K562 (cell line): ENCODE measurements at regions not wholly inside any gene's neighbourhood (a gene's known extent, or its start where the extent isn't known, plus 50 kb on each side); places are given as distances from the start of the nearest gene placed in this dataset.

ENCODE experiments used
- ATAC-seq: fragments of 200-7000 bp; cut with Tn5 transposase; 3 replicates; pipeline ENCODE4 v1.9.1; 2020; ENCODE audit warnings: moderate library complexity
- BruUV-seq: library from RNA; stranded (reverse); fragments of 400-500 nt; replicated peaks from 2 replicates; lab custom pipeline; 2021; lab: Mats Ljungman, UMichigan
- CTCF ChIA-PET: fragments of 300-600 bp; formaldehyde crosslinking; extraction: SDS; loops from one replicate; lab custom pipeline; 2021; ENCODE audit warnings: low intra/inter-chr PET ratio; lab: Yijun Ruan, JAX
- POLR2A ChIA-PET: fragments of 300-600, 350-650 bp; sonication (Branson Sonifier 250); formaldehyde crosslinking; extraction: SDS; loops from one replicate; lab custom pipeline; 2021; ENCODE audit warnings: antibody characterized with exemption, inconsistent platforms; lab: Yijun Ruan, JAX
- DNase-seq, 4 experiments: peaks; one replicate each; pipeline versions ENCODE4 v3.0.0 to v3.0.0-alpha.2; 2011 to 2018; ENCODE audit warnings: low spot score in 3 of 4, mixed read lengths in 3 of 4; ENCODE audit errors: extremely low read depth in 1 of 4
- FAIRE-seq: peaks from 2 replicates; lab custom pipeline; 2011; peaks lifted over from hg19 to GRCh38; lab: Jason Lieb, UNC
- H2AFZ ChIP-seq: 2 replicates; pipeline ENCODE4 v1.6.0; 2011; ENCODE audit warnings: low read depth, low read length, control low read depth, inconsistent platforms
- H3K27ac ChIP-seq: fragments of 200-600 bp; 3 replicates; pipeline ENCODE4 v1.8.0; 2011; ENCODE audit warnings: low read depth, mild to moderate bottlenecking, control low read depth, inconsistent platforms, low read length, moderate library complexity, mixed read lengths; ENCODE audit errors: extremely low read depth
- H3K27me3 ChIP-seq, 2 experiments: fragments of 300-600 bp in 1 of 2; 2 replicates in 1 of 2; 3 replicates in 1 of 2; pipeline versions ENCODE4 v1.6.0 to v1.8.0; 2011; ENCODE audit warnings: inconsistent platforms in 2 of 2, low read length in 2 of 2, mild to moderate bottlenecking in 1 of 2, mixed read lengths in 1 of 2, moderate library complexity in 1 of 2; ENCODE audit not compliant: control insufficient read depth in 2 of 2, insufficient read depth in 2 of 2
- H3K36me3 ChIP-seq: fragments of 300-600 bp; 3 replicates; pipeline ENCODE4 v1.8.0; 2011; ENCODE audit warnings: mild to moderate bottlenecking, low read length, inconsistent platforms; ENCODE audit not compliant: control insufficient read depth, insufficient read depth
- H3K4me1 ChIP-seq, 2 experiments: fragments of 200-600 bp in 1 of 2; replicated peaks in 1 of 2; 2 replicates in 1 of 2; 3 replicates in 1 of 2; pipeline versions ENCODE4 v1.5.1 to v1.8.0; 2011; ENCODE audit warnings: inconsistent platforms in 2 of 2, low read length in 2 of 2, mild to moderate bottlenecking in 1 of 2, mixed read lengths in 1 of 2, moderate library complexity in 1 of 2; ENCODE audit not compliant: control insufficient read depth in 2 of 2, insufficient read depth in 2 of 2
- H3K4me2 ChIP-seq: 2 replicates; pipeline ENCODE4 v1.6.1; 2011; ENCODE audit warnings: low read length, control low read depth, inconsistent platforms, mixed read lengths; ENCODE audit not compliant: insufficient read depth
- H3K4me3 ChIP-seq: fragments of 200-600 bp; sonication (generic), shearing (Covaris generic); 2 replicates; pipeline ENCODE4 v1.5.1; 2016; ENCODE audit warnings: control low read depth, inconsistent platforms
- H3K79me2 ChIP-seq: fragments of 200-600 bp; 3 replicates; pipeline ENCODE4 v1.8.0; 2011; ENCODE audit warnings: low read length, inconsistent platforms; ENCODE audit not compliant: control insufficient read depth, insufficient read depth
- H3K9ac ChIP-seq, 2 experiments: 2 replicates each; pipeline versions ENCODE4 v1.6.0 to v1.6.1; 2011; ENCODE audit warnings: low read depth in 2 of 2, low read length in 2 of 2, control low read depth in 1 of 2, inconsistent platforms in 1 of 2, mild to moderate bottlenecking in 1 of 2, mixed read lengths in 1 of 2; ENCODE audit not compliant: insufficient read depth in 1 of 2
- H3K9me1 ChIP-seq: one replicate; pipeline ENCODE4 v1.6.0; 2011; ENCODE audit warnings: inconsistent platforms, mild to moderate bottlenecking, low read length, moderate library complexity; ENCODE audit not compliant: control insufficient read depth, insufficient read depth
- H3K9me3 ChIP-seq: replicated peaks from 2 replicates; pipeline ENCODE4 v1.5.1; 2011; ENCODE audit warnings: low read depth, low read length, inconsistent platforms; ENCODE audit not compliant: control insufficient read depth, insufficient read depth
- H4K20me1 ChIP-seq: replicated peaks from 2 replicates; pipeline ENCODE4 v1.6.1; 2011; ENCODE audit warnings: low read length, inconsistent platforms, mixed read lengths; ENCODE audit not compliant: control insufficient read depth, insufficient read depth
- HDAC3 ChIP-seq: fragments of 450-650 bp; IDR thresholded peaks from 2 replicates; pipeline ENCODE4 v1.6.1; 2018; ENCODE audit warnings: borderline replicate concordance, mild to moderate bottlenecking, moderate library complexity; ENCODE audit not compliant: partially characterized antibody
- HNRNPL ChIP-seq: fragments of 200-400 bp; formaldehyde crosslinking; IDR thresholded peaks from 2 replicates; pipeline ENCODE4 v1.6.1; 2017; ENCODE audit warnings: low read depth, mild to moderate bottlenecking, low read length
- IRF1 ChIP-seq: sonication (generic); formaldehyde crosslinking; IDR thresholded peaks from 2 replicates; pipeline ENCODE4 v1.8.0; 2022; ENCODE audit warnings: missing genetic modification reagents, mild to moderate bottlenecking, borderline replicate concordance
- PTTG1 ChIP-seq: fragments of 450-650 bp; IDR thresholded peaks from 2 replicates; pipeline ENCODE4 v1.6.1; 2016; ENCODE audit warnings: low read depth, mild to moderate bottlenecking, missing genetic modification characterization, missing compliant biosample characterization
- REST ChIP-seq, 2 experiments: fragments of 450-650 bp; formaldehyde crosslinking in 1 of 2; IDR thresholded peaks; 2 replicates each; pipeline versions ENCODE4 v1.4.0 to v1.6.1; 2014 to 2020; ENCODE audit warnings: mild to moderate bottlenecking in 2 of 2, borderline replicate concordance in 1 of 2, low read depth in 1 of 2
- ZNF639 ChIP-seq, 2 experiments: fragments of 200-800 bp in 1 of 2; sonication (Bioruptor generic) in 1 of 2; sonication (generic) in 1 of 2; formaldehyde crosslinking in 1 of 2; IDR thresholded peaks in 1 of 2; conservative IDR thresholded peaks in 1 of 2; 2 replicates each; pipeline versions ENCODE4 v1.5.0 to v1.6.1; 2016 to 2020; ENCODE audit warnings: missing compliant biosample characterization in 1 of 2, missing genetic modification characterization in 1 of 2, missing genetic modification reagents in 1 of 2
- WGBS: fragments of 100-300 bp; shearing (Covaris generic); methylation state at CpG from one replicate; pipeline ENCODE4 v1.1.6; 2016; ENCODE audit warnings: low coverage, mixed read lengths; ENCODE audit not compliant: insufficient coverage; ENCODE audit errors: missing lambda C conversion rate; 5-methylcytosine and 5-hydroxymethylcytosine counted together
- in situ Hi-C: fragments of 300-500 bp; cut with MboI; formaldehyde crosslinking; loops from 4 replicates; pipeline ENCODE4 v1.15.0; 2018; ENCODE audit warnings: inconsistent platforms, mixed read lengths
- intact Hi-C: fragments of 100-400 bp; cut with micrococcal nuclease; formaldehyde crosslinking; loops from 2 replicates; pipeline ENCODE4 v1.14.2; 2022

- H3K4me1 ChIP-seq = peaks cover 0 to 24% of the 10 kb centered on the region in 2 experiments; a peak in 4 of 5 replicates
- in situ Hi-C loops = no loop called here
- H3K27me3 ChIP-seq = no peaks in the 10 kb centered on the region
- intact Hi-C loops = no loop called here
- WGBS = 75% methylated on average over 3 of the region's 3 CpGs
- no peak overlapping the region for H2AFZ ChIP-seq
- no peaks in the 10 kb centered on the region for H3K9me3 ChIP-seq
- H3K4me2 ChIP-seq = no peak overlapping the region
- no peaks in the 10 kb centered on the region for H4K20me1 ChIP-seq
- ChIA-PET POLR2A (no interaction called here), CTCF (no interaction called here)
- DNase-seq (no peak), FAIRE-seq (no peak), ATAC-seq (no peak)
- H3K4me3 ChIP-seq = no peak overlapping the region
- no peak overlapping the region for H3K9ac ChIP-seq
- no peaks in the 10 kb centered on the region for H3K79me2 ChIP-seq
- no peak for TF ChIP-seq PTTG1 (tag)
- no peak for TF ChIP-seq ZNF639 (CRISPR knock-in tag; conservative IDR thresholded peaks at IDR 0.05 in 1 of 2, IDR thresholded peaks at IDR 0.05 in 1 of 2)
- TF ChIP-seq IRF1 = no peak
- TF ChIP-seq HNRNPL = no peak
- no peak for TF ChIP-seq HDAC3
- TF ChIP-seq REST (IDR thresholded peaks at IDR 0.05; ENCODE audit: borderline replicate concordance) = no peak
- no peak for TF ChIP-seq REST (CRISPR knock-in tag; IDR thresholded peaks at IDR 0.05; ENCODE audit: low read depth)
- no peak overlapping the region for H3K27ac ChIP-seq
- no peaks in the 10 kb centered on the region for H3K36me3 ChIP-seq
- BruUV-seq = no TSS peak
- H3K9me1 ChIP-seq = no peaks in the 10 kb centered on the region
Measured at GRCh38 chr13:50322006-50322405, 306.8 kb downstream of the KCNRG start.
